Activated naive CD4-positive, alpha-beta T cell treated with anti-CD3 and anti-CD28 coated beads, Interleukin-2, amount 50 U/mL, for 72 hours (primary cell): ENCODE measurements at regions not wholly inside any gene's neighbourhood (a gene's known extent, or its start where the extent isn't known, plus 50 kb on each side); places are given as distances from the start of the nearest gene placed in this dataset.
A peak's percentile ranks its signal among the peaks of the same experiment; 100 is the strongest.
"Not testable (repeated sequence)": the region's sequence is repeated elsewhere in the genome, so short reads cannot be mapped to it uniquely, and the experiment has no call there.

Experiments used
- ATAC-seq, 2 donors: fragments of 150-1000 bp; cut with Tn5 transposase; 2 replicates each; pipeline ENCODE4 v1.10.0; 2021; ENCODE audit warnings: mild to moderate bottlenecking in 2 of 2, moderate library complexity in 2 of 2
- DNase-seq, 2 donors: peaks; one replicate each; pipeline ENCODE4 v3.0.0; 2021 to 2022; ENCODE audit warnings: low spot score in 2 of 2
- H3K27ac Mint-ChIP-seq, 2 donors: one replicate each; pipeline ENCODE4 v1.8.0; 2022; ENCODE audit warnings: mild to moderate bottlenecking in 2 of 2, mixed read lengths in 2 of 2
- H3K36me3 Mint-ChIP-seq, 2 donors: one replicate each; pipeline ENCODE4 v1.8.0; 2022; ENCODE audit warnings: mixed read lengths in 2 of 2
- H3K9me3 Mint-ChIP-seq, 2 donors: one replicate each; pipeline ENCODE4 v1.8.0; 2022; ENCODE audit warnings: mixed read lengths in 2 of 2

DNA sequence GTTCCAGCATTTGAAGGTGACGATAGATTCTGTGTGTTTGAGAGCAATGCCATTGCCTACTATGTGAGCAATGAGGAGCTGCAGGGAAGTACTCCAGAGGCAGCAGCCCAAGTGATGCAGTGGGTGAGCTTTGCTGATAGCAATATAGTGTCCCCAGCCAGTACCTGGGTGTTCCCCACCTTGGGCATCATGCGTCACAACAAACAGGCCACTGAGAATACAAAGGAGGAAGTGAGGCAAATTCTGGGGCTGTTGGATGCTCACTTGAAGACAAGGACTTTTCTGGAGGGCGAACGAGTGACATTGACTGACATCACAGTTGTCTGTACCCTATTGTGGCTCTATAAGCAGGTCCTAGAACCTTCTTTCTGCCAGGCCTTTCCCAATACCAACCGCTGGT, 142.0 kb downstream of the PLS3 start:
- Mint-ChIP-seq H3K27ac (peak overlapping the region in 1 of 2 donors; percentile 22), H3K36me3 (no peaks in the 10 kb centered on the region), H3K9me3 (no peaks in the 10 kb centered on the region)
- no peak for ATAC-seq
- DNase-seq, result no peak

DNA sequence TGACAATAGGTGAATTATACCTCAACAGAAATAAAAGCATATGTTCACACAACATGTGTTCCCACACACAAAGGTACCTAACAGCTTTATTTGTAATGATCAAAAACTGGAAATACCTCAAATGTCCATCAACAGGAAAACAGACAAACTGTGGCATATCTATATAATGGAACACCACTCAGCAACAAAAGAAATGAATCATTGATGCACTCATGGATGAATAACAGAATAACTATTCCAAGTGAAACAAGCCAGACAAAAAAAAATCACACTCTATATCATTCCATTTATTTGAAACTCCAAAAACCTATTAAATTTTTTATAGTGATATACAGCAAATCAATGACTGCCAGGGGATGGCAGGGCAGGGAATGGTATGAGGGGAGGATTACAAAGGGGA, 148.1 kb downstream of the PLS3 start:
- H3K27ac Mint-ChIP-seq, result no peak overlapping the region
- ATAC-seq (no peak), DNase-seq (no peak)
- H3K36me3 Mint-ChIP-seq, result no peaks in the 10 kb centered on the region
- H3K9me3 Mint-ChIP-seq, result no peaks in the 10 kb centered on the region

DNA sequence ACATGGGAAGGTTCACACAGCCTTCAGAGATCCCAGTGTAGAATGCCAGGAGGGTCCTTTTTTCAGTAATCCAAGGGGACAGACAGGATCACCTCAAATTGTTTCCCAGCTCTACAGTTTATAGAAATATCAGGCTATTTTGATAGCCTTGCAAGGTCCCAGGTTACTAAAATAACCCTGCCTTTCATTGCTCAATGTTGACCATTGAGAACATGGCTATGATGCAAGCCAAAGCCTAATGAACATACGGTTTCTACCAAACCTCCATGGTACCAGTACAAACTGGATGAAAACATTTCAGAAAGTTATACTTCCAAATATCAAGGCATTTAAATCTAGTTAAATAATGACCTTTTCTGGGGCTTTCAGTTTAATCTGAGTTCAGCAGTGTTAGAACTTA, 151.5 kb downstream of the PLS3 start:
- no peaks in the 10 kb centered on the region for H3K9me3 Mint-ChIP-seq
- H3K36me3 Mint-ChIP-seq, result no peaks in the 10 kb centered on the region
- no peak for DNase-seq
- ATAC-seq, result no peak
- H3K27ac Mint-ChIP-seq, result no peak overlapping the region

DNA sequence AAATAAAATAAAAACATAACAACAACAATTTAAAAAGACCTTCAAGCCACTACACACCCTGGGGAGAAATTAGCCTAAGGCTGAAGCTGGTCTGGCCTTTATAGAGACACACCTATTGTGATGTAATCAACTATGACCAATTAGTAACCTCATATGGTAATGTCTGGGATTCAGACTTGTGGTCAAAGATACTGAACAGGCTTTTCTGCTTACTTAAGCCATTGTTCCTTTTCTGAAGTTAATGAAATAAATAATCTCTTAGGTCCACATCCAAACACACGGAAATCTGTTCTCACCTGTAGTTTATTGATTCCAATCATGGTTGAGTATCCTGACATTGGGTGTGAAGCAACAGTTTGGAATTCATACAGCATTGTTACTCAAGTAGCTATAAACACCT, 152.5 kb downstream of the PLS3 start:
- DNase-seq (no peak), ATAC-seq (no peak)
- H3K27ac Mint-ChIP-seq, result no peak overlapping the region
- no peaks in the 10 kb centered on the region for H3K36me3 Mint-ChIP-seq
- H3K9me3 Mint-ChIP-seq, result no peaks in the 10 kb centered on the region

DNA sequence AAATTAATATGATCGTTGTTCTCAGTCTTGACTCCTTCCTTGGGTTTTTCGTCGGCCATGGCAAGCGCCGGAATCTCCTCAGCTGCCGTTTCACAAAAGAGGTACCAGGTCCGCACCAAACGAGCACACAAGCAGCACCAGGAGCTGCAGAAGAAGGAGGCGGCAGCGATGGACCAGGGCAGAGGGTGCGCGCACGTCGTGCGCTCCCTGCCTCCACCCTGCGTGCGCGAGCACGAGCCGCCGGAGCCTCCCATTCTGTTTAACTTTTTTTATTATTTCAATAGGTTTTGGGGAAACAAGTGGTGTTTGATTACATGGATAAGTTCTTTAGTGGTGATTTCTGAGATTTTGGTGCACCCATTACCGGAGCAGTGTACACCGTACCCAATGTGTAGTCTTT, 158.2 kb downstream of the PLS3 start:
- Mint-ChIP-seq H3K9me3 (no peaks in the 10 kb centered on the region), H3K36me3 (no peaks in the 10 kb centered on the region), H3K27ac (no peak overlapping the region)
- DNase-seq (no peak), ATAC-seq (no peak)

DNA sequence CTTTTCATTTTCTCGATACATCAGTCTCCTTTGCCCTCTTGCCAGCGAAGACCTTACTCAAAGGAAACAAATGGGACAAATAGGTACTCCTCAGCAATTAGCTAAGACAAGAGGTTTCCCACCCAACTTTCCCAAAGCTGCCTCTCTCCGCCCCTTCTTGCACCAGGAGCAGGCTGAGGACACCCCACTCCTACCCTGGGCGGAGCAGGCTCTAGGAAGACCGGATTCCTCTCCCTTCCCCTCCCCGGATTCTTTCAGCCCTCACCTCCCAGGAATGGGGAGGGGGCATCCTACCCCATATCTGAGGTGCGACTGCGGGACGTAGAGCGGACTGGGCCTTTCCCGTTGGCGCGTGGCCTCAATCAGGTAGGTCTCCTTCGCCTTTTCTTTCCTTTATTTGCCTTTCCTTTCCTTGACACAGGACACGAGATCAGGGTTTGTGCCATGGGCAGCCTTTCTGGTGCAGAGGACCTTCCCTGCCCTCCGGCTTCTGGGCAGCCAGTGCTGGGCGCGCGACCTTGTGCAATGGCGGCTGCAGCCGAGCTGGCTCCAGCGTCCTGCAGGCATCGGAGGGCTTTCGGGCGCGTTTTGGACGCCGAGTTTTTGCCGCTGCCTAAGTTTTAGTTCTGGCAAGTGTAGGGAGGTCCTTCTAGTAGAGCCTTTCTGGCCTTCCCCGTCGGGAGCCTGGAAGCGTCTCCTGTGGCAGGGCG, 161.9 kb downstream of the PLS3 start:
- not testable (repeated sequence) for H3K36me3 Mint-ChIP-seq, DNase-seq, H3K27ac Mint-ChIP-seq, H3K9me3 Mint-ChIP-seq, ATAC-seq

DNA sequence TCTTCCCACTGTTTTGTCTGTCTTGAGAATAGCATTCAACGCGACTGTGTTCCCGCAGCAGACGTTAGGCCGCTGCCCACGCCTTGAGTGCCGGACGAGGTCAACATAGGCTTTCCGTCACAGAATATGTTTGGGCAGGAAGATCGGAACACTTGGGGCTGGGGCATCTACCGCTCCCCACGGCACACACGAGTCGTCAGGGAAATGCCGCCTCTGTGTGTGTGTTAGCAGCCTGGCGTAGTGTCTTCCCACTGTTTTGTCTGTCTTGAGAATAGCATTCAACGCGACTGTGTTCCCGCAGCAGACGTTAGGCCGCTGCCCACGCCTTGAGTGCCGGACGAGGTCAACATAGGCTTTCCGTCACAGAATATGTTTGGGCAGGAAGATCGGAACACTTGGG, 164.4 kb downstream of the PLS3 start:
- not testable (repeated sequence) for H3K36me3 Mint-ChIP-seq, H3K9me3 Mint-ChIP-seq, H3K27ac Mint-ChIP-seq, DNase-seq, ATAC-seq

DNA sequence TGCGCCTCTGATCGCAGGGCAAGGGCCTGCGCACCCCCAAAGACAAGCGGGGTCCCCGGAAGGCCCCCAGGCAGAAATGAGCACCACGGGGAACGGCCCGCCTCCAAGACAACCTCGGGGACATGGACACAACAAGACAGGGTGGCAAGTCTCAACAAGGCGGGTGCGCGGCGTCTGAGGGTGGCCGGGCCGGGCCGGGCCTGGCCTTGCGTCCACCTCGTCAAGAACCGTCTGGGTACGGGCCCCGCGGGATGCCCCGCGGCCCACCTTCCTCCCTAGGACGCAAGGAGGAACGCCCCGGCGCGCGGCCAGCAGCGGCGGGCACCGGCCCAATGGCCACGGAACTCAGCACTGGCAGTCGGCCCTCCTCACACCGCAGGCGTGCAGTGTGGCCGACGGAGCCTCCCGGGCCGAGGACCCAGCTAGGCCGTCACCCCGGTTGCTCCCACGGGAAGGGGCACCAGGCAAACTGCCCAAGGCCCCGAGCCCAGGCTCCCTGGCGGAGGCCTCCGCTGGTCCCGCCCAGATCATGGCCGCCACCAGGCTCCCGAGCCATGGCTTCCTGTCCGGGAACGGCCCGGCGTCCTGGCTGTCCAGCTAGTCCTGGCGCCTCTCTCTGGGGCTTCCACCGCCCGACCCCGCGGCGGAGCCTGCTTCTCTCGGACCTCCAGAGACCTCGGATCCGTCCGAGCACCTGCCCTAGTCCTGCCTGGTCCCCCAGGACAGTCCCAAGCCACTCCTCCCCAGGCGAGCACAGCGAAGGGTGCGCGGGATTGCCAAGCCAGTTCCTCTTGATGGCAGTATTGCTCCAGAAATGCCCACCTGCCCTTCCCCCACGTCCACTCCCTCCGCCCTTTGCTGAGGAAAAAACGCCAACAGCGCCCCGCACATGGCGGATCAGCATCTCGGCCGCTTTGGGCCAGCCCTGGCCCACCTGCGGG, 167.1 kb downstream of the PLS3 start:
- not testable (repeated sequence) for ATAC-seq, H3K36me3 Mint-ChIP-seq, H3K9me3 Mint-ChIP-seq, DNase-seq, H3K27ac Mint-ChIP-seq

DNA sequence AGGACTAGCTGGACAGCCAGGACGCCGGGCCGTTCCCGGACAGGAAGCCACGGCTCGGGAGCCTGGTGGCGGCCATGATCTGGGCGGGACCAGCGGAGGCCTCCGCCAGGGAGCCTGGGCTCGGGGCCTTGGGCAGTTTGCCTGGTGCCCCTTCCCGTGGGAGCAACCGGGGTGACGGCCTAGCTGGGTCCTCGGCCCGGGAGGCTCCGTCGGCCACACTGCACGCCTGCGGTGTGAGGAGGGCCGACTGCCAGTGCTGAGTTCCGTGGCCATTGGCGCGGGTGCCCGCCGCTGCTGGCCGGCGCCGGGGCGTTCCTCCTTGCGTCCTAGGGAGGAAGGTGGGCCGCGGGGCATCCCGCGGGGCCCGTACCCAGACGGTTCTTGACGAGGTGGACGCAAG, 171.6 kb downstream of the PLS3 start:
- H3K27ac Mint-ChIP-seq, DNase-seq, H3K36me3 Mint-ChIP-seq, ATAC-seq, H3K9me3 Mint-ChIP-seq: not testable (repeated sequence)

DNA sequence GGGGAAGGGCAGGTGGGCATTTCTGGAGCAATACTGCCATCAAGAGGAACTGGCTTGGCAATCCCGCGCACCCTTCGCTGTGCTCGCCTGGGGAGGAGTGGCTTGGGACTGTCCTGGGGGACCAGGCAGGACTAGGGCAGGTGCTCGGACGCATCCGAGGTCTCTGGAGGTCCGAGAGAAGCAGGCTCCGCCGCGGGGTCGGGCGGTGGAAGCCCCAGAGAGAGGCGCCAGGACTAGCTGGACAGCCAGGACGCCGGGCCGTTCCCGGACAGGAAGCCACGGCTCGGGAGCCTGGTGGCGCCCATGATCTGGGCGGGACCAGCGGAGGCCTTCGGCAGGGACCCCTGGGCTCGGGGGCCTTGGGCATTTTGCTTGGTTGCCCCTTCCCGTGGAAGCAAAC, 174.3 kb downstream of the PLS3 start:
- not testable (repeated sequence) for H3K36me3 Mint-ChIP-seq, H3K27ac Mint-ChIP-seq, ATAC-seq, H3K9me3 Mint-ChIP-seq
- peak in 1 of 2 donors; percentile 1 for DNase-seq
